GM23248 (cell line): ENCODE measurements at regions not wholly inside any gene's neighbourhood (a gene's known extent, or its start where the extent isn't known, plus 50 kb on each side); places are given as distances from the start of the nearest gene placed in this dataset.

ENCODE experiments used
- DNase-seq: peaks from one replicate; pipeline ENCODE4 v3.0.0-alpha.2; 2015
- H2AFZ ChIP-seq: fragments of 200-600 bp; sonication (generic); 2 replicates; pipeline ENCODE4 v1.6.1; 2016; ENCODE audit warnings: antibody characterized with exemption
- H3F3A ChIP-seq: fragments of 200-600 bp; sonication (generic); 2 replicates; pipeline ENCODE4 v1.6.1; 2016; ENCODE audit warnings: mild to moderate bottlenecking, antibody characterized with exemption, mixed run types; ENCODE audit not compliant: insufficient read depth
- H3K27ac ChIP-seq: fragments of 200-600 bp; sonication (generic); 2 replicates; pipeline ENCODE4 v1.5.1; 2016; ENCODE audit warnings: mild to moderate bottlenecking
- H3K27me3 ChIP-seq: fragments of 200-600 bp; sonication (generic); replicated peaks from 2 replicates; pipeline ENCODE4 v1.6.1; 2016; ENCODE audit warnings: mild to moderate bottlenecking; ENCODE audit not compliant: insufficient read depth
- H3K36me3 ChIP-seq: fragments of 200-600 bp; sonication (generic); 2 replicates; pipeline ENCODE4 v1.6.1; 2016; ENCODE audit warnings: low read depth, mild to moderate bottlenecking
- H3K4me1 ChIP-seq: fragments of 200-600 bp; sonication (generic); 2 replicates; pipeline ENCODE4 v1.6.1; 2016; ENCODE audit warnings: mild to moderate bottlenecking; ENCODE audit not compliant: insufficient read depth
- H3K4me2 ChIP-seq: fragments of 200-600 bp; sonication (generic); one replicate; pipeline ENCODE4 v1.6.1; 2016; ENCODE audit warnings: mild to moderate bottlenecking; ENCODE audit not compliant: unreplicated experiment
- H3K4me3 ChIP-seq: fragments of 200-600 bp; sonication (generic); 2 replicates; pipeline ENCODE4 v1.5.1; 2016; ENCODE audit warnings: mild to moderate bottlenecking
- H3K79me2 ChIP-seq: fragments of 200-600 bp; sonication (generic); 2 replicates; pipeline ENCODE4 v1.6.1; 2016; ENCODE audit warnings: mild to moderate bottlenecking; ENCODE audit not compliant: insufficient read depth
- H3K9ac ChIP-seq: fragments of 200-600 bp; sonication (generic); 2 replicates; pipeline ENCODE4 v1.6.1; 2016; ENCODE audit warnings: mild to moderate bottlenecking
- H3K9me2 ChIP-seq: fragments of 200-600 bp; sonication (generic); 2 replicates; pipeline ENCODE4 v1.6.1; 2016; ENCODE audit warnings: mixed run types, mild to moderate bottlenecking, moderate library complexity; ENCODE audit not compliant: insufficient read depth
- H3K9me3 ChIP-seq: fragments of 200-600 bp; sonication (generic); one replicate; pipeline ENCODE4 v1.6.1; 2017; ENCODE audit warnings: low read depth
- H4K20me1 ChIP-seq: fragments of 200-600 bp; sonication (generic); 2 replicates; pipeline ENCODE4 v1.6.0; 2016; ENCODE audit not compliant: insufficient read depth
- EZH2 ChIP-seq: fragments of 200-600 bp; sonication (generic); IDR thresholded peaks from 2 replicates; pipeline ENCODE4 v1.6.1; 2018; ENCODE audit warnings: antibody characterized with exemption, mild to moderate bottlenecking; ENCODE audit not compliant: insufficient read depth, poor library complexity, severe bottlenecking
- EZH2phosphoT487 ChIP-seq: fragments of 200-600 bp; sonication (generic); IDR thresholded peaks from 2 replicates; pipeline ENCODE4 v1.6.1; 2018; ENCODE audit warnings: antibody characterized with exemption, moderate library complexity, mild to moderate bottlenecking, low read depth; ENCODE audit not compliant: insufficient read depth
- WGBS, 2 experiments: methylation state at CpG; one replicate each; pipeline ENCODE4 v1.1.6; 2015 to 2017; ENCODE audit warnings: low lambda C conversion rate in 2 of 2, low coverage in 1 of 2; ENCODE audit errors: missing lambda C conversion rate in 2 of 2; 5-methylcytosine and 5-hydroxymethylcytosine counted together
- in situ Hi-C: fragments of 300-500 bp; cut with MboI; formaldehyde crosslinking; loops from 2 replicates; pipeline ENCODE4 v1.15.0; 2020

DNA sequence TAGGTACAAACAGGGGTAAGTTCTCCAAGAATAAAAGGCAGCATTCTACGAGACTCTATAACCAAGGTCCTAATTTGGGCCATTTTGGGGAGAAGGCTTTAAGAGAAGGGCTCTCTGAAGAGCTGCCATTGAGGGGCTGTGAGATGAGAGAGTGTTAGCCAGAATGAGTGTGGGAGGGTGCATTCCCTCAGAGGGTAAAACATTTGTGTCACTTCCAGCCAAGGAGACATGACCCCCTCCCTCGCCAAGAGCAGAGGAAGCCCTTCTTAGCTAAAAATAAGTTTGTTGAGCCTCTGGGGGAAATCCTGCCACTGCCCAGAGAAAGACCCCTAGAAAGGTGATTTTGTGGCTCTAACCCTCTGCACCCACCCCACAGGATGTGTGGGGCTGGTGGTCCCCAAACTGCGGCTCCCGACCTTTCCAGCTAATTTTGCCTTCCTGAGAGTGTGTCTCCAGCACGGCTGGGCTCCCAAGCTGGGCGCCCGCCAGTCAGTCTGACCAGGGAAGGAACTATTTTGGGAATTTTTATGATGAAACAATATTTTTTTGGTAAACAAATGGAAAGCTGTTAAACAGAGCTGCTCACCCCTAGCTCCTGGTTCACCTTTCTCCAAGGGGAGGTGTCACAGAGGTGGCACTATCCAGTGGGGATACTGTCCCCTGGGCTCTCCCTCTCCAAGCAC is 65.9 kb upstream of the JDP2 start:
- in situ Hi-C loops = no loop called here

DNA sequence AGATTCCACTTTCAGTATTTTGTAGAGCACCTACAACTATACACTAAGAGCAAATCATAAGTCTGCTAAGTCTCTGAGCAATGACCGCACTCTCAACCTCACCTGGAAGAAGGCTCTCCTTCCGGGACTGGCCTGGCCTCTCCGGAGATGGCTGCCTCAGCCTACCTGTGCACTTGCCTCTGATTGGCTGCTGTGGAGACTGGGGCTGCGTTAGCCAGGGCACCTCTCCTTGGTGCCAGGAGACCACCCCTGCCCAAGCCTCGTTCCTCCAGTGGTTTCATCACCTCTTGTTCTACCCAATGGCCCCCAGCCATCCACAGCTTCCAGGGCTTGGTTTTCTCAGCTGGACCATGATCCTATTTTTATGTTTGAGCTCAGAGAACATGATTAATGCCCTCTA is 64.7 kb upstream of the JDP2 start:
- Histone ChIP-seq H3K4me2 (no peak overlapping the region), H3K79me2 (no peaks in the 10 kb centered on the region), H3K9me2 (no peaks in the 10 kb centered on the region), H3K4me3 (no peak overlapping the region), H3F3A (no peaks in the 10 kb centered on the region), H3K9ac (no peak overlapping the region), H3K36me3 (no peaks in the 10 kb centered on the region), H3K9me3 (no peaks in the 10 kb centered on the region), H3K27ac (no peak overlapping the region), H4K20me1 (no peaks in the 10 kb centered on the region), H3K27me3 (peaks cover 9% of the 10 kb centered on the region; the same call in 1 of the 2 replicates), H2AFZ (no peak overlapping the region), H3K4me1 (peaks cover 19% of the 10 kb centered on the region)
- DNase-seq = no peak
- no peak for TF ChIP-seq EZH2
- 74 to 78% methylated on average over 5 of the region's 5 CpGs for WGBS, 2 experiments
- in situ Hi-C loops = no loop called here

More for the DNA sequence above, 65.9 kb upstream of the JDP2 start:
- no peaks in the 10 kb centered on the region for H3F3A ChIP-seq
- no peak overlapping the region for H3K9ac ChIP-seq
- H3K9me3 ChIP-seq = no peaks in the 10 kb centered on the region
- no peaks in the 10 kb centered on the region for H3K9me2 ChIP-seq
- 26 to 27% methylated on average over 7 of the region's 7 CpGs for WGBS, 2 experiments
- DNase-seq = peak; percentile 73
- TF ChIP-seq EZH2phosphoT487 = no peak
- no peak for TF ChIP-seq EZH2
- no peak overlapping the region for H3K27ac ChIP-seq
- no peaks in the 10 kb centered on the region for H3K36me3 ChIP-seq
- no peaks in the 10 kb centered on the region for H4K20me1 ChIP-seq
- no peak overlapping the region for H3K4me3 ChIP-seq
- H3K79me2 ChIP-seq = no peaks in the 10 kb centered on the region
- peaks cover 19% of the 10 kb centered on the region for H3K4me1 ChIP-seq
- H3K27me3 ChIP-seq = peaks cover 9% of the 10 kb centered on the region; the same call in 1 of the 2 replicates
- H2AFZ ChIP-seq = no peak overlapping the region
- H3K4me2 ChIP-seq = peak overlapping the region; percentile 55

DNA sequence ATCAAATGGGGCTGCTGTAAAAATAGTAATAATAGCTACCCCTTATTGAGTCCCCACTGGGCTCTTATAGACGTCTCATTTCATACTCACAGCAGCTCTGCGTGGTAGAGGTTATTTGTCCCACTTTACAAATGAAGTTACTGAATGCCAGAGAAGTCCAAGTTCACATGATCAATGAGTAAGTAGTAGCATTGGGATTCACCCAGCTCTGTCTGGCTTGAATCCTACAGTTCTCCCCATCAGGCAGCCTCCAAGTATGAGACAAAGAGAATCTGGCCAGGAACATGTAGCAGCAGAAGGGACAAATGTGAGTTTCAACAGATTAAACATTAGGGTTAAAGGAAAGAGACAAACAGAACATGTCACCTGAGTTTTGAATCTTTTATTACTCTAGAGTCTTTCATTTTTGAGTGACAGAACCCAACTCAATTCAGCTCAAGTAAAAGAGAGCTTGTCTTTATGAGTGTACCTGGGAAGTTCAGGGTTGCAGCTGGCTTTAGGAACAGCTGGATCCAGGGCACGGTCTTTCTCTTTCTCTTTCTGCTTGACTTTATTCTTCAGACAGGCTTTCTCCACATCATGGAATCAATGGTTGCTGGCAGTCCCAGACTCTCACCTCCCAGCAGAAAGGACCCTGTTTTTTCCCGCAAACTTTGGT is 64.1 kb upstream of the JDP2 start:
- Histone ChIP-seq H3K9me3 (no peaks in the 10 kb centered on the region), H3K9me2 (no peaks in the 10 kb centered on the region), H3K36me3 (no peaks in the 10 kb centered on the region), H3K4me2 (no peak overlapping the region), H3K4me1 (peaks cover 19% of the 10 kb centered on the region), H3K79me2 (no peaks in the 10 kb centered on the region), H3K9ac (no peak overlapping the region), H3K27me3 (peaks cover 9% of the 10 kb centered on the region; the same call in 1 of the 2 replicates), H2AFZ (no peak overlapping the region), H3K4me3 (no peak overlapping the region), H3F3A (no peaks in the 10 kb centered on the region), H3K27ac (no peak overlapping the region), H4K20me1 (no peaks in the 10 kb centered on the region)
- TF ChIP-seq EZH2 (no peak), EZH2phosphoT487 (no peak)
- in situ Hi-C loops = no loop called here
- 34 to 50% methylated on average over 4 of the region's 4 CpGs for WGBS, 2 experiments
- DNase-seq = peak; percentile 61

DNA sequence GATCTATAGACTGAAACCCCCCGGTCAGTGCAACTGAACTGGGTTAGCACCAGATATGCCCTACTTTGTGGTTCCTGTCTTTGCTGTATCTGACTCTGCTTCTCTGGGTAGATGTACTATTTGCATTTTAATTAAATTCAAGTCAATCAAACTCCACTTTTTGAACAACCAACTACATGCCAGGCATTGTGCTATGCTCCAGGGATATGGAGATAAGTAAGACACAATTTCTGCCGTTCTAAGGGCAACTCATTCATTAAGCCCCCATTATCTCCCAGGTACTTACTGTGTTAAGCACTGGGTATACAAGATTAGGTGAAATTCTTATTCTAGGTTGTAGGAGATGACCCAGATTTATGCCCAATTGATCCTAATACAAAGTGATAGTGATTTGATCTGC is 62.7 kb upstream of the JDP2 start:
- in situ Hi-C loops = no loop called here
- Histone ChIP-seq H3K27me3 (peaks cover 9% of the 10 kb centered on the region; the same call in 1 of the 2 replicates), H3K36me3 (no peaks in the 10 kb centered on the region), H4K20me1 (no peaks in the 10 kb centered on the region), H3K4me1 (peaks cover 19% of the 10 kb centered on the region), H3K9me2 (no peaks in the 10 kb centered on the region), H3K9me3 (no peaks in the 10 kb centered on the region), H3K4me3 (no peak overlapping the region), H2AFZ (no peak overlapping the region), H3K4me2 (no peak overlapping the region), H3K27ac (no peak overlapping the region), H3K79me2 (no peaks in the 10 kb centered on the region), H3F3A (no peaks in the 10 kb centered on the region), H3K9ac (no peak overlapping the region)
- TF ChIP-seq EZH2 (no peak), EZH2phosphoT487 (no peak)
- DNase-seq = no peak
- WGBS, 2 experiments = 71 to 80% methylated on average over 2 of the region's 2 CpGs
